SK-N-SH (cell line): ENCODE measurements at regions not wholly inside any gene's neighbourhood (a gene's known extent, or its start where the extent isn't known, plus 50 kb on each side); places are given as distances from the start of the nearest gene placed in this dataset.
A peak's percentile ranks its signal among the peaks of the same experiment; 100 is the strongest.

Source experiments
- CTCF ChIA-PET: fragments of 300-600, 350-600 bp; formaldehyde crosslinking; extraction: SDS; loops from one replicate; lab custom pipeline; 2021; lab: Yijun Ruan, JAX
- POLR2A ChIA-PET: fragments of 350-600 bp; sonication (Branson Sonifier 250); formaldehyde crosslinking; extraction: SDS; loops from one replicate; lab custom pipeline; 2020; ENCODE audit warnings: antibody characterized with exemption, inconsistent platforms; lab: Yijun Ruan, JAX
- DNase-seq: peaks from one replicate; pipeline ENCODE4 v3.0.0; 2012
- H2AFZ ChIP-seq: fragments of 200-600 bp; sonication (generic); 2 replicates; pipeline ENCODE4 v1.8.1; 2016; ENCODE audit warnings: antibody characterized with exemption, mild to moderate bottlenecking, low read depth
- H3F3A ChIP-seq: fragments of 200-600 bp; sonication (generic); replicated peaks from 2 replicates; pipeline ENCODE3; 2016; ENCODE audit warnings: antibody characterized with exemption, mild to moderate bottlenecking; ENCODE audit not compliant: insufficient read depth
- H3K27ac ChIP-seq, 2 experiments: fragments of 200-500 bp in 1 of 2; fragments of 200-600 bp in 1 of 2; sonication (Bioruptor generic) in 1 of 2; sonication (generic), shearing (Covaris generic) in 1 of 2; 2 replicates each; pipeline versions ENCODE4 v1.5.1 to v1.6.1; 2014 to 2016; ENCODE audit warnings: low read depth in 2 of 2, inconsistent platforms in 1 of 2, low read length in 1 of 2, mild to moderate bottlenecking in 1 of 2, mixed read lengths in 1 of 2
- H3K27me3 ChIP-seq: fragments of 200-600 bp; sonication (generic), shearing (Covaris generic); 2 replicates; pipeline ENCODE4 v1.6.1; 2016; ENCODE audit warnings: mixed run types; ENCODE audit not compliant: insufficient read depth
- H3K36me3 ChIP-seq, 2 experiments: fragments of 200-500 bp in 1 of 2; fragments of 200-600 bp in 1 of 2; sonication (Bioruptor generic) in 1 of 2; sonication (generic) in 1 of 2; replicated peaks in 1 of 2; 2 replicates each; pipeline versions ENCODE3 to v1.5.1; 2014 to 2016; ENCODE audit warnings: low read length in 1 of 2, mild to moderate bottlenecking in 1 of 2; ENCODE audit not compliant: insufficient read depth in 2 of 2, control insufficient read depth in 1 of 2
- H3K4me1 ChIP-seq, 2 experiments: fragments of 200-500 bp in 1 of 2; fragments of 200-600 bp in 1 of 2; sonication (Bioruptor generic) in 1 of 2; sonication (generic), shearing (Covaris generic) in 1 of 2; 2 replicates each; pipeline versions ENCODE4 v1.5.1 to v1.6.1; 2014 to 2016; ENCODE audit warnings: low read depth in 1 of 2, low read length in 1 of 2, mixed run types in 1 of 2; ENCODE audit not compliant: insufficient read depth in 2 of 2, control insufficient read depth in 1 of 2
- H3K4me2 ChIP-seq: fragments of 200-600 bp; sonication (generic), shearing (Covaris generic); 2 replicates; pipeline ENCODE4 v1.6.1; 2017; ENCODE audit warnings: mixed run types
- H3K4me3 ChIP-seq, 2 experiments: fragments of 200-500 bp in 1 of 2; fragments of 200-600 bp in 1 of 2; sonication (Bioruptor generic) in 1 of 2; sonication (generic), shearing (Covaris generic) in 1 of 2; 2 replicates each; pipeline versions ENCODE4 v1.5.1 to v1.8.1; 2014 to 2016; ENCODE audit warnings: low read depth in 2 of 2, inconsistent platforms in 1 of 2, low read length in 1 of 2, mild to moderate bottlenecking in 1 of 2, mixed read lengths in 1 of 2, moderate library complexity in 1 of 2
- H3K79me2 ChIP-seq: fragments of 200-600 bp; sonication (generic); 2 replicates; pipeline ENCODE4 v1.8.1; 2017; ENCODE audit warnings: mild to moderate bottlenecking; ENCODE audit not compliant: insufficient read depth
- H3K9ac ChIP-seq: fragments of 200-600 bp; sonication (generic); 2 replicates; pipeline ENCODE4 v1.6.1; 2017; ENCODE audit warnings: mixed run types
- H3K9me2 ChIP-seq: fragments of 200-600 bp; sonication (generic); 2 replicates; pipeline ENCODE4 v1.6.1; 2017; ENCODE audit warnings: mixed run types
- H3K9me3 ChIP-seq: fragments of 200-600 bp; sonication (generic); 2 replicates; pipeline ENCODE4 v1.6.1; 2017; ENCODE audit warnings: mixed run types, mild to moderate bottlenecking, moderate library complexity
- H4K20me1 ChIP-seq: fragments of 200-600 bp; sonication (generic); 2 replicates; pipeline ENCODE4 v1.6.1; 2017; ENCODE audit warnings: mild to moderate bottlenecking, mixed run types; ENCODE audit not compliant: insufficient read depth
- CHD2 ChIP-seq: fragments of 150-350 bp; IDR thresholded peaks from 2 replicates; pipeline ENCODE4 v1.6.1; 2018; ENCODE audit warnings: low read length; ENCODE audit not compliant: partially characterized antibody
- CTCF ChIP-seq: fragments of 200-600 bp; sonication (generic); IDR thresholded peaks from 2 replicates; pipeline ENCODE4 v1.6.1; 2017; ENCODE audit warnings: antibody characterized with exemption, mild to moderate bottlenecking, moderate library complexity
- ELF1 ChIP-seq: IDR thresholded peaks from 2 replicates; pipeline ENCODE4 v1.4.0; 2012
- EZH2phosphoT487 ChIP-seq: fragments of 200-600 bp; sonication (generic); IDR thresholded peaks from 2 replicates; pipeline ENCODE4 v1.6.1; 2017; ENCODE audit warnings: low read depth, mixed run types, mild to moderate bottlenecking, antibody characterized with exemption, moderate library complexity, borderline replicate concordance
- MEF2A ChIP-seq: IDR thresholded peaks from 2 replicates; pipeline ENCODE4 v1.4.0; 2012; ENCODE audit warnings: low read depth, borderline replicate concordance
- MXI1 ChIP-seq: IDR thresholded peaks from 2 replicates; pipeline ENCODE4 v1.6.1; 2012; ENCODE audit warnings: mild to moderate bottlenecking, low read depth, low read length, improper control_type of control experiment
- NFIC ChIP-seq: IDR thresholded peaks from 2 replicates; pipeline ENCODE4 v1.4.0; 2012; ENCODE audit warnings: borderline replicate concordance
- RAD21 ChIP-seq: IDR thresholded peaks from 2 replicates; pipeline ENCODE4 v1.6.1; 2012; ENCODE audit warnings: mild to moderate bottlenecking, low read length
- RFX5 ChIP-seq: IDR thresholded peaks from 2 replicates; pipeline ENCODE4 v1.6.1; 2012; ENCODE audit warnings: mild to moderate bottlenecking, improper control_type of control experiment, low read length
- WGBS: methylation state at CpG from one replicate; pipeline ENCODE4 v1.1.6; 2017; ENCODE audit warnings: low lambda C conversion rate; 5-methylcytosine and 5-hydroxymethylcytosine counted together
- TF ChIP-seq, protein P1 (sequence below): fragments of 150-350 bp; IDR thresholded peaks from 2 replicates; pipeline ENCODE4 v1.6.1; 2017; ENCODE audit warnings: antibody characterized with exemption, low read length, low read depth, borderline replicate concordance
- TF ChIP-seq, protein P2 (sequence below): IDR thresholded peaks from 2 replicates; pipeline ENCODE4 v1.4.0; 2012; ENCODE audit warnings: low read depth, borderline replicate concordance
- TF ChIP-seq, protein P3 (sequence below): IDR thresholded peaks from 2 replicates; pipeline ENCODE4 v1.4.0; 2012; ENCODE audit warnings: low read depth, borderline replicate concordance

- no peak overlapping the region for H2AFZ ChIP-seq
- peaks cover 5% of the 10 kb centered on the region; the same call in 1 of the 2 replicates for H3K9me3 ChIP-seq
- H3K79me2 ChIP-seq = no peaks in the 10 kb centered on the region
- H3K4me1 ChIP-seq = no peaks in the 10 kb centered on the region
- H3K27ac ChIP-seq = no peak overlapping the region
- H3K36me3 ChIP-seq = no peaks in the 10 kb centered on the region
- no peak overlapping the region for H3K4me3 ChIP-seq
- H3K9me2 ChIP-seq = no peaks in the 10 kb centered on the region
- ChIA-PET POLR2A (no interaction called here), CTCF (no interaction called here)
- WGBS = 0% methylated on average over 4 of the region's 4 CpGs
- no peak for DNase-seq
- no peak overlapping the region for H3K4me2 ChIP-seq
- no peaks in the 10 kb centered on the region for H3F3A ChIP-seq
- H3K9ac ChIP-seq = no peak overlapping the region
- no peak for TF ChIP-seq MXI1
- TF ChIP-seq, protein P1, sequence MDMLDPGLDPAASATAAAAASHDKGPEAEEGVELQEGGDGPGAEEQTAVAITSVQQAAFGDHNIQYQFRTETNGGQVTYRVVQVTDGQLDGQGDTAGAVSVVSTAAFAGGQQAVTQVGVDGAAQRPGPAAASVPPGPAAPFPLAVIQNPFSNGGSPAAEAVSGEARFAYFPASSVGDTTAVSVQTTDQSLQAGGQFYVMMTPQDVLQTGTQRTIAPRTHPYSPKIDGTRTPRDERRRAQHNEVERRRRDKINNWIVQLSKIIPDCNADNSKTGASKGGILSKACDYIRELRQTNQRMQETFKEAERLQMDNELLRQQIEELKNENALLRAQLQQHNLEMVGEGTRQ = no peak
- TF ChIP-seq, protein P2, sequence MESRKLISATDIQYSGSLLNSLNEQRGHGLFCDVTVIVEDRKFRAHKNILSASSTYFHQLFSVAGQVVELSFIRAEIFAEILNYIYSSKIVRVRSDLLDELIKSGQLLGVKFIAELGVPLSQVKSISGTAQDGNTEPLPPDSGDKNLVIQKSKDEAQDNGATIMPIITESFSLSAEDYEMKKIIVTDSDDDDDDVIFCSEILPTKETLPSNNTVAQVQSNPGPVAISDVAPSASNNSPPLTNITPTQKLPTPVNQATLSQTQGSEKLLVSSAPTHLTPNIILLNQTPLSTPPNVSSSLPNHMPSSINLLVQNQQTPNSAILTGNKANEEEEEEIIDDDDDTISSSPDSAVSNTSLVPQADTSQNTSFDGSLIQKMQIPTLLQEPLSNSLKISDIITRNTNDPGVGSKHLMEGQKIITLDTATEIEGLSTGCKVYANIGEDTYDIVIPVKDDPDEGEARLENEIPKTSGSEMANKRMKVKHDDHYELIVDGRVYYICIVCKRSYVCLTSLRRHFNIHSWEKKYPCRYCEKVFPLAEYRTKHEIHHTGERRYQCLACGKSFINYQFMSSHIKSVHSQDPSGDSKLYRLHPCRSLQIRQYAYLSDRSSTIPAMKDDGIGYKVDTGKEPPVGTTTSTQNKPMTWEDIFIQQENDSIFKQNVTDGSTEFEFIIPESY = no peak
- TF ChIP-seq CTCF = no peak
- no peak for TF ChIP-seq MEF2A
- TF ChIP-seq CHD2 = no peak
- no peak for TF ChIP-seq EZH2phosphoT487
- no peak for TF ChIP-seq RAD21
- TF ChIP-seq, protein P3, sequence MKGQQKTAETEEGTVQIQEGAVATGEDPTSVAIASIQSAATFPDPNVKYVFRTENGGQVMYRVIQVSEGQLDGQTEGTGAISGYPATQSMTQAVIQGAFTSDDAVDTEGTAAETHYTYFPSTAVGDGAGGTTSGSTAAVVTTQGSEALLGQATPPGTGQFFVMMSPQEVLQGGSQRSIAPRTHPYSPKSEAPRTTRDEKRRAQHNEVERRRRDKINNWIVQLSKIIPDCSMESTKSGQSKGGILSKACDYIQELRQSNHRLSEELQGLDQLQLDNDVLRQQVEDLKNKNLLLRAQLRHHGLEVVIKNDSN = no peak
- H4K20me1 ChIP-seq = no peaks in the 10 kb centered on the region
- no peaks in the 10 kb centered on the region for H3K27me3 ChIP-seq
These were observed 581.9 kb upstream of the PRR20A start for GRCh38 chr13:56558698-56559320.

GRCh38 chr13:56561327-56561726 lies 579.4 kb upstream of the PRR20A start:
- Histone ChIP-seq H3K9ac (no peak overlapping the region), H3K27ac (no peak overlapping the region), H3K36me3 (no peaks in the 10 kb centered on the region), H3K27me3 (no peaks in the 10 kb centered on the region), H3K4me1 (no peaks in the 10 kb centered on the region), H3K9me3 (0 out of 2 replicates have a peak, but pooled peaks cover 5% of the 10 kb centered on the region), H4K20me1 (no peaks in the 10 kb centered on the region), H3K4me2 (no peak overlapping the region), H3F3A (no peaks in the 10 kb centered on the region), H3K79me2 (no peaks in the 10 kb centered on the region), H3K4me3 (no peak overlapping the region), H3K9me2 (no peaks in the 10 kb centered on the region), H2AFZ (no peak overlapping the region)
- POLR2A ChIA-PET = no interaction called here
- WGBS = 5% methylated on average over 2 of the region's 2 CpGs
- TF ChIP-seq, protein P1 = no peak
- TF ChIP-seq RFX5 = no peak
- TF ChIP-seq CTCF = peak; percentile 26
- TF ChIP-seq ELF1 = no peak
- TF ChIP-seq NFIC = no peak
- DNase-seq = no peak
- CTCF ChIA-PET = no interaction called here
